IPS-18c (cell line): ENCODE measurements at regions not wholly inside any gene's neighbourhood (a gene's known extent, or its start where the extent isn't known, plus 50 kb on each side); places are given as distances from the start of the nearest gene placed in this dataset.
"Not testable (repeated sequence)": the region's sequence is repeated elsewhere in the genome, so short reads cannot be mapped to it uniquely, and the experiment has no call there.

Experiments
- H3K4me3 ChIP-seq: 2 replicates; pipeline ENCODE4 v1.7.0; 2013; ENCODE audit warnings: low read depth, mild to moderate bottlenecking, low read length, moderate library complexity; ENCODE audit not compliant: insufficient read depth
- H3K9me3 ChIP-seq: one replicate; pipeline ENCODE4 v1.6.1; 2013; ENCODE audit warnings: mild to moderate bottlenecking, low read length, moderate library complexity; ENCODE audit not compliant: control insufficient read depth, insufficient read depth

DNA sequence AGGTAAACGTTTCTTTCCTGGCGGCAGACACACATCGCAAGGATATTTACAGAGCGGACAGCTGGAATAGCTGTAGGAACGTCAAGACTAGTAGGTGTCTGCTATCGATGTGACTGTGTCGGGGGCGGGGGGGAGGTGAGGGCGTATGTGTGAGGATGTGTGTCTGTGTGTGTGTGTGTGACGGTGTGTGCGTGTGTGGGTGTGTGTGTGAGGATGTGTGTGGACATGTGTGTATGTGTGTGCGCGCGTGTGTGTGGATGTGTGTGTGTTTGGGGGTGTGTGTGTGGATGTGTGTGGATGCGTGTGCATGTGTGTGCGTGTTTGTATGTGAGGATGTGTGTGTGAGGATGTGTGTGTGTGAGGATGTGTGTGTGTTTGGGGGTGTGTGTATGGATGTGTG lies 55.4 kb downstream of the PNMA6F start:
- not testable (repeated sequence) for H3K4me3 ChIP-seq

DNA sequence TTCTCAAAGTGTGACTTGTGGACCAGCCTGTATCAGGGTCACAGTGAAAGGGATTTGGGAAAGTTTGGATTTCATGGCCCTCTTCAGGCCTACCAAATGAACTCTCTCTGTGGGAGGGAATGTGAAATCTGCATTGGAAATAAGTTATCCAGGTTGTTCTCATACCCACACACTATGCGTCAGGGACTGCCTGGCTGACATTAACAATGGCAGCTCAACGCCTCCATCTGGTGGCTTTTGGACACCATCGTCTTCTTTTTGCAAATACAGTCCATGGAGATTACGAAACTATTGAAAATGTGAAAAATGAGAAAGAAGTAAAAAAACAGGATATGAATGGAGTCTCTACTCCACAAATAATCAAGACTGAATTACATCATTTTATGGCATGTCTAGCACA lies 61.1 kb downstream of the PNMA6F start:
- not testable (repeated sequence) for H3K9me3 ChIP-seq, H3K4me3 ChIP-seq

More for the DNA sequence above, 55.4 kb downstream of the PNMA6F start:
- H3K9me3 ChIP-seq = not testable (repeated sequence)

DNA sequence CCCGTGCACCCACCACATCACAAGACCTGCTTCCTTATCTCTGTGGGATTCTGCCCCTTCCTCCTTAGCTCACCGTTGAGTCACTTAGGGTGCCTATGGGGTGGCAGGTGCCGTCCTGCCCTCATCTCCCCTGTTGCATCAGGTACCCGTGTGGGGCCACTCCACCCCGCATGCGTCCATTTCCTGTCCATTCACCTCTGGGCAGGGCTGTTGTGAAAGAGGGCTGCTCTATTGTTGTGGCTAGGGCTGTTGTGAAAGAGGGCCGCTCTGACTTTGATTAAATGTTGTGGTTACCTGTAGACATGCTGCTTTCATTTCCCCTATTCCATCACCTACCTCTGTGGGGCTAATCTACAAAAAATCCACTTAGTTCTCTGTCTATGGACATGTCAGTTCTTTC lies 68.3 kb downstream of the PNMA6F start:
- not testable (repeated sequence) for H3K9me3 ChIP-seq, H3K4me3 ChIP-seq

DNA sequence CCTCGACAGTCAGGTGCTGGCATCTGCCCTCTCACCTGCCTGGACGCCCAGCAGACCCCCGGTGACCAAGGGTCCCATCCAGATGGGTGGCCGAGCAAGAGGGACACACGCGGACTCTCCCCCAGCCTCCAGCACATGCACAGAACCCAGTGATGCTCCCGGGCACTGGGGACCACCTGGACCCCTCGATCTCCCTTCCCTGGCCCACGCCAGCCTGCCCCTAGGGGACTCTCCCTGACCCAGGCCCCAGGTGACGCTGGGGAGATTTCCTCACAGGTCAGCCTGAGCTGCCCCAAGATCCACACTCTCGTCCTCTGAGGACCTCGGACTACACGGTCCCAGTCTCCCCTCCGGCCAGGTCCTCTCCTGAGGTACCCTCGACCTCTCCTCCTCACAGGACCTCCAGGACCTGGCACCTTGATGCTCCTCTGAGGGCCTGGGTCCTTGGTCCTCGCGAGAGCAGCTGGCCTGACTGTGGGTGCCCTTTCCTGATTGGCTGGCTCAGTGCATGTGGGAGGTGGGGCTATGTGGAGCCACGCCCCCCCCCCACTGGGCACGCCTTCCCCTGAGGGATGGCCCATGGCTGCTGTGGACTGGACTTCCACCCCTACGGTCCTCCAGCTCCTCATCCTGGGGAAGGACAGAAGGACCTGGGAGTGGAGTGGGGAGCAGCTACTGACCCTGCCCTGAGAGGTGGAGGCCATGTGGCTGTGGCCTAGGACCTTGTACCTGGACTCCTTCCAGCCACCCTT lies 69.0 kb downstream of the PNMA6F start:
- H3K9me3 ChIP-seq, H3K4me3 ChIP-seq: not testable (repeated sequence)

DNA sequence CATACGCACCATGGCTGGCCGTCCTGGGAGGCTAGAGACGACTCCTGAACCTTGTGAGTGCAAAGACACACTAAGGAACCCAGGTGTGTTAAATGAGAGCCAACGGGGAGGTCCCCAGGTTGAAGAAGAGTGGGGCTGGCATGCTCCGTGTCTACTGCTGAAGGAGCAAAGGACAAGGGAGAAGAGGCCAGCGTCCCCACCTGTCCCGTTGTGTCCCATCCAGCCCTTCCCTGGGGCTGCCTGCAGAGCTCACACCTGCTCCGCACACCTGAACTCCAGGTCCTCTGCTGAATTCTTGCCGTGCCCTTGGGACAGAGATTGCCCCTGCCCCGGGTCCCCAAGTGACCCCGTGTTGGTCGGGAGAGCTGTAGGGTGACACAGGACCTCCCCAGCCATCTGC lies 69.6 kb downstream of the PNMA6F start:
- H3K9me3 ChIP-seq, H3K4me3 ChIP-seq: not testable (repeated sequence)

DNA sequence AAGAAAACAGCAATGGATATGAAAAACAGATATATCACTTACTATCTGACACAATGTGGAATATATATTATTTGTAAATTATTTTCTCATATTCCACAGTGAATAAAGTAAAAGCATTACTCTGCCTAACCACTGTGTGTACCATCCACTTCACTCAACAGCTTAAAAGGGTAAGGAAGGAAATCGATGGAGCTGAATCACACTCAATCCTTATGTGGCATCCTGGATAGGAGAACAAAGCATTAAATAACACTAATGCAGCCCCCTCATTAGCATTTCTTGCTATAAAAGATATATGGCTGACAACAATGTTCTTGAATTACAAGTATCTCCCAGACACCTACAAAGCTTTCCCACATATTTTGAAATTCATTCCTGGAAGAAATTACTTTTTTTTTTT lies 70.8 kb downstream of the PNMA6F start:
- H3K4me3 ChIP-seq, H3K9me3 ChIP-seq: not testable (repeated sequence)

DNA sequence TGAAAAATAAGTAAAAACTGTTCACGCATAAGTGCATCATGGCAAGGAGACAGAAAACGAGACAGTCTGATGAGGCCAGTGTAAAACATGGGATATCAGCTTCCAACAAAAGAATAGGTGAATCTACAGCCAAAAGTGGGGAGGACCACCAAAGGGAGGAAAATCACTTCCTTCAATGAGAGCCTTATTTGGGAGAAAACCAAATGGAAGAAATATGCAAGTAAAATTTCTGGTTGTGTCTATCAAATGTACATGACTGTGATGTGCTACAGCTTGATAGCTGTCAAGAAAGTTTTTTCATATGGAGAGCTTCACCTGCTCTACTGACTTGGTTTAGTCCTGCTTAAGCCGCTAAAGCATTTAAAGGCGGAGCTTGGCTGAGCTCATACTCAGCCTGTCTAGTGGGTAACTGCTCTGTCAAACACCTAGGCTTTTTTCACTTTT lies 66.2 kb downstream of the MAGEA1 start:
- Histone ChIP-seq H3K4me3 (peak overlapping the region; percentile 15; the same call in 1 of the 2 replicates), H3K9me3 (no peaks in the 10 kb centered on the region)

DNA sequence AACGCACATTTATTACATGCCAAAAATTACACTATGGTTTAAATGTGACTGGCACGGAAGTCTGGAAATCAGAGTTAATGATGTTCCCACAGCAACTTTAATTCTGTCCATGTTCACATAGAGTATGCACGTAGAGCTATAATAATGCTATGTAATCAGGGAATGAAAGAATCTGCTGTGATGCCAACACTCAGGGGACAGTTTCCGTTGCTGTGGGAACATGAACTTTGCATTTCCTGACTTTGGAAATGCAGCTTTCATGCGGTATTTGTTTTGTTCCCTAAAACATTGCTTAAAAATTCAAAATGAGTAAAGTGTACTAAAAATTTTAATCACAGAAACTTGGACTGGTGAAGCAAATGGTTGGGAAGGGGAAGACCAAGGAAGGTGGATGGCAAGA lies 65.7 kb downstream of the MAGEA1 start:
- Histone ChIP-seq H3K9me3 (no peaks in the 10 kb centered on the region), H3K4me3 (no peak overlapping the region)

DNA sequence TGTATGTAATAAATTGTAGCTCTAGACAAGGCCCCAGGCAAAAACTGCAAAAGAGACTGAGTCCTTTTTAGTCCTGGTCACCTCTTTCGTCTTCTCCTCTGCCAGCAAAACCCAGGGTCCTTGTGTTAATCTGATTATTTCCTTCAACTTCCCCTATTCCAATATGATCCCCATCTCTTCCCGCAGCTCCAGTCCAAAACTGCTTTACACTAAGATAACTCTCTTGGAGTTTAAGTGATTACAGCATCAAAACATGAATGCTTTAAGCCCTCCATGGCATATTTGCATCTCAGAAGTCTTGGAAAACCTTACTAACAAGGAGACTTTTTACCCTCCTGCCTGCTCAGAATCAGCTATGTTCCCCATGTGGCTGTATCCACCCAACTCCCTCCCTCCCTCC lies 59.3 kb downstream of the MAGEA1 start:
- Histone ChIP-seq H3K4me3 (no peak overlapping the region), H3K9me3 (peaks cover 2% of the 10 kb centered on the region)
